NT2/D1 (cell line): ENCODE measurements at regions not wholly inside any gene's neighbourhood (a gene's known extent, or its start where the extent isn't known, plus 50 kb on each side); places are given as distances from the start of the nearest gene placed in this dataset.

Experiments used
- SUZ12 ChIP-seq: IDR thresholded peaks from 2 replicates; pipeline ENCODE4 v1.6.1; 2011; ENCODE audit not compliant: insufficient read length, insufficient read depth; ENCODE audit errors: extremely low read depth
- YY1 ChIP-seq: IDR thresholded peaks from 2 replicates; pipeline ENCODE4 v1.6.1; 2011; ENCODE audit not compliant: insufficient read length, insufficient read depth
- ZNF274 ChIP-seq: IDR thresholded peaks from 2 replicates; pipeline ENCODE4 v1.6.1; 2011; ENCODE audit warnings: mild to moderate bottlenecking, low read depth, low read length

DNA sequence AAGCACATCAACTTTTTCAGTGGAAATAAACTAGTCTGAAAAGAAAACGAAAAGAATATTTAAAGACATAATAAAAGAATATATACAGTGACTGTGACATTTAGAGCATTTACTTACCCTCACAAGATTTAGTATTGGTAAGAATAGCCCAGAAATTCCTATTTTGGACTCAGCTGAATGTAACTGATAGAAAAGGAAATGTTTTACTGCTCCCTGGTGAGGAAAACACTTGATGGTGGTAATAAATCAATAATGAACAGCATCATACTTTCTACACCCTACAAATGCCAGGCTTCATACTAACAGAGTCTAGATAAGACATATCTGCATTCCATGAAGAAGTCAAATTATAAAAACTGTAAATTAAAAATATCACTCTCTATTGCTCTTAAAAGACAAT, 753.5 kb upstream of the PCDH10 start:
- no peak for TF ChIP-seq ZNF274
- TF ChIP-seq SUZ12, result no peak
- TF ChIP-seq YY1, result no peak
